Fibroblast of pulmonary artery (primary cell): ENCODE measurements at regions not wholly inside any gene's neighbourhood (a gene's known extent, or its start where the extent isn't known, plus 50 kb on each side); places are given as distances from the start of the nearest gene placed in this dataset.
"Not testable (repeated sequence)": the region's sequence is repeated elsewhere in the genome, so short reads cannot be mapped to it uniquely, and the experiment has no call there.

Source experiments
- DNase-seq: peaks from one replicate; pipeline ENCODE4 v3.0.0-alpha.2; 2010; ENCODE audit warnings: low read depth
- H3K4me3 ChIP-seq: replicated peaks from 2 replicates; pipeline ENCODE4 v1.5.1; 2011; ENCODE audit warnings: low read depth, mild to moderate bottlenecking, control low read depth, low read length, moderate library complexity
- TF ChIP-seq, protein P1 (sequence below): IDR thresholded peaks from 2 replicates; pipeline ENCODE4 v1.5.1; 2011; ENCODE audit warnings: mild to moderate bottlenecking, control low read depth, low read length, inconsistent platforms; ENCODE audit errors: missing control alignments

- TF ChIP-seq, protein P1, sequence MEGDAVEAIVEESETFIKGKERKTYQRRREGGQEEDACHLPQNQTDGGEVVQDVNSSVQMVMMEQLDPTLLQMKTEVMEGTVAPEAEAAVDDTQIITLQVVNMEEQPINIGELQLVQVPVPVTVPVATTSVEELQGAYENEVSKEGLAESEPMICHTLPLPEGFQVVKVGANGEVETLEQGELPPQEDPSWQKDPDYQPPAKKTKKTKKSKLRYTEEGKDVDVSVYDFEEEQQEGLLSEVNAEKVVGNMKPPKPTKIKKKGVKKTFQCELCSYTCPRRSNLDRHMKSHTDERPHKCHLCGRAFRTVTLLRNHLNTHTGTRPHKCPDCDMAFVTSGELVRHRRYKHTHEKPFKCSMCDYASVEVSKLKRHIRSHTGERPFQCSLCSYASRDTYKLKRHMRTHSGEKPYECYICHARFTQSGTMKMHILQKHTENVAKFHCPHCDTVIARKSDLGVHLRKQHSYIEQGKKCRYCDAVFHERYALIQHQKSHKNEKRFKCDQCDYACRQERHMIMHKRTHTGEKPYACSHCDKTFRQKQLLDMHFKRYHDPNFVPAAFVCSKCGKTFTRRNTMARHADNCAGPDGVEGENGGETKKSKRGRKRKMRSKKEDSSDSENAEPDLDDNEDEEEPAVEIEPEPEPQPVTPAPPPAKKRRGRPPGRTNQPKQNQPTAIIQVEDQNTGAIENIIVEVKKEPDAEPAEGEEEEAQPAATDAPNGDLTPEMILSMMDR = no peak
- no peak for DNase-seq
- H3K4me3 ChIP-seq = no peak overlapping the region
These were observed 63.8 kb downstream of the SOWAHC start for GRCh38 chr2:109677835-109678580.

DNA sequence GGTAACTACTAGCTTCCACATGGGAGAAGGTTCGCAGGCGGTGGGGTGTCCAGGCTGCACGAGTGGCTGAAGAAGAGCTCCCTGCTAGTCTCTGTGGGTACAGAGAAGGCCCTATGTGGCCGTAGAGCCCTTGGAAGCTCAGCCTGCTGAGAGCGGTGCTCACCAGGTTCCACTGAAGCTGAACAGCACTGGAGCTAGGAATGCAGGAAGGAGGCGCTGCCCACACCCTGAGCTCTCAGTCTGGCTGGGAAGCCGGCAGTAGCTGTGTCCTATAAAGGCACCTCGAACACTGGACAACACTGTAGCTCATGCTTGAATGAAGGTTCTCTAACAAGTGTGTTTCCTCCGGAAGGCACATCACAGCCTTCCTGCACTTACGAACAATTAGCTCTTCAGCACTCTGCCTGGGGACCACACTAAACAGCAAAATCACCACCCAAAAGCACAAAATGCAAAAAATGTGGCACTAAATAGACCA lies 64.6 kb downstream of the SOWAHC start:
- H3K4me3 ChIP-seq, DNase-seq: not testable (repeated sequence)

GRCh38 chr2:109679225-109679624 lies 65.1 kb downstream of the SOWAHC start:
- DNase-seq = no peak
- H3K4me3 ChIP-seq = no peak overlapping the region
- TF ChIP-seq, protein P1 = no peak

GRCh38 chr2:109679626-109680025 lies 65.5 kb downstream of the SOWAHC start:
- DNase-seq = no peak
- H3K4me3 ChIP-seq = no peak overlapping the region
- TF ChIP-seq, protein P1 = no peak

DNA sequence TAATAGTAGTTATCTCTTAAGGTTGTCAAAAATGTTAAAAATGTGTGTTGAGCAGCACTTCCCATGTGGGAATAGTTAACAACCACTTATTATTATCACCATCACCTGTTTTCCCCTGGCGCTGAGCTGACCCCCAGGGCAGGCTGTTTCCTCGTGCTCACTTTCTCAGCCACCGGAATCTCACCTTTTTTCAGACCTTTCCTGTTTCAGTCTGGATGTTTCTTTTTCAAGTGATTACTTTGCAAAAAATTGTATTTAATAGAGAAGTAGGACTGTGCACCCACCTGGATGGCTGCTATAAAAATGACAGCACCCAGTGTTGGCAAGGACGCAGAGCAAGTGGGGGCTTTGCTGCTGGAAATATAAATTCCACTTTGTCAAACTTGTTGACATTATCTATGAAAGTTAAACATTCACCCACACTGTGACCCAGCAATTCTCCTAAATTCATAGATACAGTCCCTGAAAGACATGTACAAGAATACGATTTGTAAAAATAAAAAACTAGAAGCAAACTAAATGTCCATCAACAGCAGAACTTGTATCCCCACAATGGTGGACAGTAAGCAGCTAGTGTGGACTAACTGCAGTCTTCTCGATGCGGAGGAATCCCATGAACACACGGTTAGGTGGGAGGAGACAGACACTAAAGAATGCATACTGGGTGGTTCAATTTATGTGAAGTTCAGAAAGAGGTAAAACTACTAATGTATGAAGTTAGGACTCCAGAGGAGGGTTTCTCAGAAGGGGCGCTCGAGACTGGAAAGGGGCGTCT lies 66.5 kb downstream of the SOWAHC start:
- TF ChIP-seq, protein P1 = no peak
- DNase-seq = no peak

GRCh38 chr2:109681633-109682380 lies 67.6 kb downstream of the SOWAHC start:
- TF ChIP-seq, protein P1 = no peak
- no peak for DNase-seq

More for the DNA sequence above, 66.5 kb downstream of the SOWAHC start:
- H3K4me3 ChIP-seq = no peak overlapping the region

DNA sequence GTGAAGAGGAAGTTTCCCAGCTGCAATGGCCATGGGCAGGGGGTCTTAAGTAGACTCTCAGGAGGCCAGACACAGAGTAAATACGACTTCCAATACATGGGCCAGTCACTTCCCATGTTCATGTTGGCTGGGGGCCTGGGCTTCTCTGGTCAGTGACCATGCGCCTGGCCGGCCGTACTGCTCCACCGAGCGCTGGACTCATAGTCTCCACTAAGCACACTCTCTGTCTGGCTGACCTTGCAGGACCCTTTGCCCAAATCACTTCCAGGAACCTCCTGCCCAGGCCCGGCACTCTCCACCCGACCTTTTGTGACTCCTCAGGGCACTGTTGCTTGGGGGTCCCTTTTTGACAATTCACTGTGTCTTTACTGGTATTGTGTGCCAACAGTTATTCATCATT lies 69.3 kb downstream of the SOWAHC start:
- TF ChIP-seq, protein P1 = no peak
- DNase-seq = no peak
- H3K4me3 ChIP-seq = no peak overlapping the region

More at GRCh38 chr2:109681633-109682380, 67.6 kb downstream of the SOWAHC start:
- no peak overlapping the region for H3K4me3 ChIP-seq
